SIG-M5 (cell line): ENCODE measurements at regions not wholly inside any gene's neighbourhood (a gene's known extent, or its start where the extent isn't known, plus 50 kb on each side); places are given as distances from the start of the nearest gene placed in this dataset.

Source experiments
- DNase-seq: peaks from one replicate; lab custom pipeline; 2025; lab: John Stamatoyannopoulos, UW

DNA sequence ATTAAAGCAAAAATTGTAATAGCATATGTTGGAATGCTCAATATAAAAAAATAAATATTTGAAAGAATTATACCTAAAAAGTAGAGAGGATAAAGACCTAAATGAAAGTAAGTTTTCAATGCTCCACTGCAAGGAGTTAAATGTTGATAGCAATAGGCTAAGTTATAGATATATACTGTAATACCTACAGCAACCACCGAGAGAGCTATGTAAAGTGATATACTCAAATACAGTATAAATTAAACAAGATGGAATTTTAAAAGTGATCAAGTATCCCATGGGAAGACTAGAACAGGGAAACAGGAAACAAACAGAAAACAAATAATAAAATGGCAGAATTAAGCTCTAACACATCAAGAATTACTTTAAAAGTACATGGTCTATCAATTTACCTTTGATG, 73.9 kb downstream of the CASP3 start:
- DNase-seq: no peak

DNA sequence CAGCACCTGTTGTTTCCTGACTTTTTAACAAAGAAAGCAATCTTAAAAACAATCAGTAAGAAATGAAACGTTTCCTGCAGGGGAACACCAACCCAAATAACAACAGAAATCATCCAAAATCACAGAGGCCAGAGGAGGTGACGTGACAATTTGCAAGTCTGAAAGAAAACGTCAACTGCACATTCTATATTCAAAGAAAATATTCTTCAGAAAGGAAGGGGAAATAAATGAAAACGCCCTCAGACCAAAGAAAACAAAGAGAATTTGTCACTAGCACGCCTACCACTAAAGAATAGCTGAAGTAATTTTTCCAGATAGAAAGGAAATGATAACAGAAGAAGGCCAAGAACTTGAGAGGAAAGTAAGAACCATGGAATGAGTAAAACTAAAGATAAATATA, 74.4 kb downstream of the CASP3 start:
- no peak for DNase-seq

DNA sequence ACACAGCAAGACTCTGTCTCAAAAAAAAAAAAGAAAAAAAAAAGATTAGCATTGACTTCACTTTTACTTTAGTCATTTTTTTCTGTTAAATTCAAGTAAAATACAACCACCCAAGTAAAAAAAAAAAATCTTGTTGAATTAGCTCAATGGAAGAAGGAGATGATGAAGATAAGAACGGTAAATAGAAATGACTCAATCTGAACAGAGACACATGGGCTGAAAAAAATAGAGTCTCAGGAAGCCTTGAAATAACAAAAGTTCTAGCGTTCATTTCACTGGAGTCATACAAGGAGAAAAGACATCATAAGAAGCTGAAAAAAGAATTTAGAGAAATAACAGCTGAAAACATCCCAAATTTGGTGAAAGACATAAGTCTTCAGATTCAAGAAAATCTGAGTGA, 75.5 kb downstream of the CASP3 start:
- no peak for DNase-seq

DNA sequence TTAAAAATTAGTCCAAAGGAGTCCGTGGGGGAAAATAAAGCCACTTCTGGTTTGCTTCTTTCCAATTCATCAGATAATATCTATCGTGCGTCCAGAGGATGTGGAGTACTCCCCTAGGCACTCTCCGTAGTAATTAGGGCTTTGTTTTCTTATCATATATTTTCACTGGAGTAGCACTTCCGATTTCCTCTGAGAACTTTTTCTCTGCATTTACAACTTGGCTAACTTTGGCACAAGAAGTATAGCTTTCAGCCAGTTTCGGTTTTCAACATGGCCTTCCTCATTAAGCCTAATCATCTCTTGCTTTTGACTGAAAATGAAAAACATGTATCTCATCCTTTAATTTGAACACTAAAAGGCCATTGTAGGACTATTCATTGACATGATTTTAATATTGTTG, 80.5 kb downstream of the CASP3 start:
- no peak for DNase-seq

DNA sequence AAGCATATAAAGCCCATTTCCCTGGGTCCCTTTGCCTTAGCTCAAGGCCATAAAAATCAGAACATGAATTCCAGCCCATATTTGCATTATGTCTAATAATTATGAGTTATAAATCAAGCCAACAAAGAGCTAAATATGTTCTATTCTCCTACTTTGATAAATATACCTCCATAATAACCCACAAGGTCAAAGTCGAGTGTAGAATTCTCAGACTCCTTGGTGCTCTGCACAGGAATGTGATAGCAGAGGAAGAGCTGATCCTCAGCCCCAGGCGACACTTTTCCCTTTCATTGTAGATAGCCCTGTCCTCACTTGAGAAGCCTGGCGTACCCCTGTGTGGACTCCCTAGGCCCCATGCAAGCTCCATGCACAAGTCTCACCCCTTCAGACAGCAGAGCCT, 85.6 kb downstream of the CASP3 start:
- no peak for DNase-seq

DNA sequence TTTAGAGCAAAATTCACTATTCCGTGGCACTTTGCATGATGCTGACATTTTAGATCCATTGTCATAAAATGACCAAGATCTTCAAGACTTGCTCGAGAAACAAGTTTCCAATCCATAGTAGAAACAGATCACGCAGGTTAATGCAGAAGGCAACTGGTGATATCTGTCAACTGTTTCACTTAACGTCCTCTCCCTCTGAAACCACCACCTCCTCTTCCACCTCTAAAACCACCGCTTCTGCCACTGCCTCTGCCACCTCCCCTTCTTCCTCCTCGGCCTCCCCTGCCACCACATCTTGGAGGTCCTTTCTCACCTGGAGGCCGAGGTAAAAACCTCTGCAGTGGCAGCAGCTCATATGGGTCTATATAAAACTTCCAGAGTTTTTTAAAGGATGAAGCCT, 84.6 kb upstream of the IRF2 start:
- no peak for DNase-seq

DNA sequence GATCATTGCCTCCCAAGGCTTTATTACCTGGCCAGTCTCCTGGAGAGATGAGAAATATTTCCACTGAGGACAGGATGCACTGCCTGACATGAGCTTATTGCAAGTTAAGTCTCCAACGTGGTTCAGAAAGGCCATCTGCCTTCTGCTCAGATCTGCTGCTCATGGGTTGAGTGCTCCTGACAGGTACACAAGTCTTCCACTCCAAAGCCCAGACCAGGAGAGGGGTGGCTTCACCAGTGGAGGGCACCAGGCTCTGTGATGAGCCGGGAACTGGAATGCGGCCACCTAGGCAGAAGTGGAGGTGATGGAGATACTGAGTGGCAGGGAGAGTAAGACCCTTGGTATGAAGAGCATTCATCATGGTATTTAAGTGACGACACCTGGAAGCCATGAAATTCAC, 79.5 kb upstream of the IRF2 start:
- DNase-seq: no peak

DNA sequence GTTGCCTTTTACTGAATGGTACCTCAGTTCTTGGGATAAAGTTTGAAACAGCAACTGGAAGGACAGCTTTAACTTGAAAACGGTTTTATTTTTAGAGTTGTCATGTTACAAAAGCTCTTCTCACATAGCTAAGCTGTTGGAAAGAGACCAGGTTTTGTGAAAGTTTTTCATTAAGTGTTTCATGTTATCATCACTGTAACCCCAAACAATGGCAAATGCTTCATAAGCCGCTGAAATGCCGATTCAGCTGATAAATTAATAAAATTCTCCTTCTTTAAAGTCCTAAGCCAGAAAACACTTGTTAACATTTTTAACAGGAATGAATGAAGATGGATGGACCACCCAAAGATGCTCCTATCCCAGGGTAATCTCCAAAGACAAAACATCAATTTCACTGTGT, 76.1 kb upstream of the IRF2 start:
- DNase-seq: no peak

DNA sequence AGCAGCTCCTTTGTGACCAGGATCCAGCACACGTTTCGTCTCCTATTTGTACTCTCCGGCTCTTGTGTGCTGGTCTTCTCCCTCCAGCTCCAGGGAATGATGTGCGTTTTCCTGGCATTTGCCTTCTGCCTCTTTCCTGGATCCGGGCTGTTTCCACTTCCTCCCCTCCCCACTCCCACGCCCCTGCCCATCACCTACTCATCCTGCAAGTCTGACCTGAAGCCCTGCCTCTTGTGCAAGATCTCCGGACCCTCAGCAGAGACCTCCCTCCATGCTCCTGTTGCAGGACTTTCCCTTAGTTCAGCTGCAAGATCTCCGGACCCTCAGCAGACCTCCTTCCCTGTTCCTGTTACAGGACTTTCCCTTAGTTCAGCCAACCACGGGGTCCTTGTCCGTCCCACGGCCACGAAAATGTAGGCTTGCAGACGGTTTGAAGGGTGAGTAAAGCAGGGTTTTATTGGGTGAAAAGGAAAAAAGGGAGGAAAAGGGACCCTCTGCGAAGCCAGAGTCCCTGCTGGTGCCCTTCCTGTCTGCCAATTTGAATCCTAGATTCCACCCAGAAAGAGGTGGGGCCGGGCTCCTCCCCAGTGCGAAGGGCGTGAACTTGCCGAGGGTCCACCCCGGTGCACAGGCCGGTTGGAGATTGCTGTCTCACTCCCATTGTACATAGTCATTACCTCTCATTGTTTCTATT, 74.4 kb upstream of the IRF2 start:
- DNase-seq: no peak

DNA sequence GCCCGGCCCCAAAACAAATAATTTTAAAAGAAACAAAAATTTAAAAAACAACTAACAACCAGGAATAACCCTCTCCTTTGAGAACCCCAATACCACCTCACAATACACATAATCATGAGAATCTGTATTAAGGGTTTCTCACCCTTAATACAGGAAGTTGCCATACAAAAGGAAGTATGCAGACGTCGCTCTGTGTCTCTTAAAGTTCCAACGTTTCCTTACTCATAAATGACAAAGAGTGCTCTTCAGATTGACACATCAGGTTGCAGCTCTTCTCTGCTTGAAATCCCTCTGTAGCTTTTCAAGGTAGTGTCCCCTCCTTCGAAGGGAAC, 73.9 kb upstream of the IRF2 start:
- DNase-seq: no peak

DNA sequence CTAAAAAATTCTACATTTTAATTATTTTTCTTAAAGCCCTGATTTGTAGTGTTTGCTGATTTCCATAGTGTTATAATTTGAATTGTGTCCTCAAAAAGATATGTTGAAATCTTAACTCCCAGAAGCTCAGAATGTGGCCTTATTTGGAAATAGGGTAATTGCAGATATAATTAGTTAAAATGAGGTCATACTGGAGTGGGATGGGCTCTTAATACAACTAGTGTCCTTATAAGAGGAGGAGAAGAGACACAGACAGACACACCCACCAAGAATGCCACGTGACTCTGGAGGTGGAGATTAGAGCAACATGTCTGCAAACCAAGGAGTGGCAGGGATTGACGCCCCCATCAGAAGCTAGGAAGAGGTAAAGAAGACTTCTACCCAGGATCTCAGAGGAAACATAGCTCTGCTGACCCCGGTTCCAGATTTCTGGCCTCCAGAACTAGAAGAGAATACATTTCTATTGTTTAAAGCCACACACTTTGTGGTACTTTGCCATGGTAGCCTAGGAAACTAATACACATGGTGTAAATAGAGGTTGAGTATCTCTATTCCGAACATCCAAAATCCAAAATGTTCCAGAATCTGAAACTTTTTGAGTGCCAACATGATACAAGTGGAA, 70.5 kb upstream of the IRF2 start:
- peak; percentile 19 for DNase-seq

DNA sequence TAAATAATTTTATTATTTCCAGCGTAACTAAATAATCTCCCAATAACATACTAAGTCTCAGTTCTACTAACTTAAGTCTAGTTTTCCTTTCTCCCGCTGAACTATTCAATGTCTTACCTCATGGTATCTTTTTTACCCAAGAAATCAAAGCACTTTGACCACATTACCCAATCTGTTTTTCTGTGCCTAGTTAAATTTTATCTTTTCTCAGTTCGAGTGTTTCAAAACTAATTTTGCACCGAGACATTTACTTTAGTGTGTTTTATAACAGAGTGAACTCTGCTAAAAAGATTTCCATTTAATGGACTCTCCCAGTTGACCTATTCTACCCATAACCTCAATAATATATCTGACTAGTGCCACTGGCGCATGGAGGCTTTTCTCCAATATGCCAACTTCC, 67.6 kb upstream of the IRF2 start:
- no peak for DNase-seq

DNA sequence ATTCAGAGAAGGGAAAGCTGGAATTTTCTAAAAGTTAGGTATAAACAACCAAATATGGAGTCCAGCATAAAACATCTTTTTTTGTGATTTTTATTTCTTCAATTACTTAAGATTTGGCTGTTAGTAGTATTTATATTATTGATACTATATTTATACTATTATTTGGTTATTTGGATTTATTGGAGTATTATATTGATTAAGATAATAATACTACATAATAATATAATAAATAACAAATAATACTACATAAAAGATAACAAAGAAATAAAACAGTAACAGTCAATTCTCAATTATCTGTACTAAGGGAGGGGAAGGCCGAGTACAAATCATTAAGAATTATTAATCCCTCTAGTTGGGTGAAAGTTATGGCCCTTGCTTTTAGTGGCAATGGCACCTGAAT, 66.0 kb upstream of the IRF2 start:
- DNase-seq: no peak

DNA sequence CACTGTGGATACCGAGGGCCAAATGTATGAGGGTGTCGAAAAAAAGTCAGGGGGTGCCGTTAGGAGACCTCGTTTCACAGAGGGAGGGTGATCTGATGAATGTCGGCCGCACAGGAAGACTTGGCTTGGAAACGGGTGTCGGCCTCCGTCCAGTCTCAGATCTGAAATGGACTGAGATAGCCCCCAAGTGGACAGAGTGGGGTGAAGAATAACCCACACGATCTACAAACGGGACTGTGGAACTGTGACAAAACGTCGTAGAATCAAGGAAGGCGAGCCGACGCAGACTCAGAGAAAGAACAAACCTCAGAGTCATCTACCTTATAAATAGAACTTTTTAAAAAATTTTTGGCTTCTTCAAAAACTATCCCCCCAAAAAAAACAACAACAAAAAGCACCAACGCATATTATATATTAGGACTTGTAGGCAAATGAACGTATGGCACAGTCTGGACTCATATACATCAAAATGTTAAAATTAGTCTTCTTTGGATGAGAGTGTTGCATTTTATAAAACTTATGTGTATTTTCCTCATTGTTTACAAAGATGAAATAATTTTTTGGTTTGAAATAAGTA, 63.8 kb upstream of the IRF2 start:
- DNase-seq: peak; percentile 3

DNA sequence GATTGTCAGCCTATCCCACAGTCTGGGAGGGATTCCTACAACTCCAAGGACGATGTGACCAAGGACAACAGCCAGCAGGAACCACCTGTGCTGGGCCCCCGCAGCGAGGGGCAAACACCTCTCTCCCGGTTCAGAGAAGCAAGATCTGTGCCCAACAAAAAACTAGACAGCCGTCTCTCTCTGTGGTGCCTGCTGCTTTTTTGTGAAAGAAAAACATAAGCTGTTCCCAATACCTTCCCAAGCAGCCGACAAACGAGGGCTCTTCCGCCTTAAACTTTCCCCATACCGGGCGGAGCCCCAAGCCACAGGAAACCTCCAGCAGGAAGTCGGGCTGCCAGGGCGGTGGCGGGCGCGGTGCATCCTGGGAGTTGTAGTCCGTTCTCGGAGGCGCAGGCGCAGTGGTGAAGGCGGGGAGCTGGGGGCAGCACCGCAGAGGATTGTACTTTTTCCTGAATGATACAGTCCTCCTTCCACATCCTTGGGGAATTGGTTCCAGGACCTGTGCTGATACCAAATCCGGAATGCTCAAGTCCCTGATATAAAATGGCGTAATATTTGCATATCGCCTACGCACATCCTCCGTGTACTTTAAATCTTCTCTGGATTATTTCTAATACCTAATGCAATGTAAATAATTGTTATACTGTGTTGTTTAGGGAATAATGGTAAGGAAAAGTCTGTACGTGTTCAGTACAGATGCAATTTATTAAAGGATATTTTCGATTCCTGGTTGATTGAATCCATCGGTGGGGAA, 63.1 kb upstream of the IRF2 start:
- DNase-seq: peak; percentile 49

DNA sequence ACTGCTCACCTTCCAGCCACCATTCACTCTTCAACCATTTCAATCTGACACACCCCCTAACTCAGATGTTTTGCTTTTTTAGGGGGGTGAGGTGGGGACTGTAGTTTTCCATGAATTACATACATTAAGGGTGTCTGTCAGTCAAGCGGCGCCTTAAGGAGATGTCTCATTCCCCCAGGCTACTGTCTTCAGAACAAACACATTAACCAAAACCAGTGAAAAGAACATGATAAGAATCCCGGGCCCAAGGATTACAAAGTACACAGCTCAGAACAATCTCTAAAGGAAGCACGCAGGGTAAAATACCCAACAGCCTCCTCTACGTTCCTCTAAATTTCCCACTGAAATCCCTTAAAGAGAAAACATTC, 62.5 kb upstream of the IRF2 start:
- DNase-seq: no peak

DNA sequence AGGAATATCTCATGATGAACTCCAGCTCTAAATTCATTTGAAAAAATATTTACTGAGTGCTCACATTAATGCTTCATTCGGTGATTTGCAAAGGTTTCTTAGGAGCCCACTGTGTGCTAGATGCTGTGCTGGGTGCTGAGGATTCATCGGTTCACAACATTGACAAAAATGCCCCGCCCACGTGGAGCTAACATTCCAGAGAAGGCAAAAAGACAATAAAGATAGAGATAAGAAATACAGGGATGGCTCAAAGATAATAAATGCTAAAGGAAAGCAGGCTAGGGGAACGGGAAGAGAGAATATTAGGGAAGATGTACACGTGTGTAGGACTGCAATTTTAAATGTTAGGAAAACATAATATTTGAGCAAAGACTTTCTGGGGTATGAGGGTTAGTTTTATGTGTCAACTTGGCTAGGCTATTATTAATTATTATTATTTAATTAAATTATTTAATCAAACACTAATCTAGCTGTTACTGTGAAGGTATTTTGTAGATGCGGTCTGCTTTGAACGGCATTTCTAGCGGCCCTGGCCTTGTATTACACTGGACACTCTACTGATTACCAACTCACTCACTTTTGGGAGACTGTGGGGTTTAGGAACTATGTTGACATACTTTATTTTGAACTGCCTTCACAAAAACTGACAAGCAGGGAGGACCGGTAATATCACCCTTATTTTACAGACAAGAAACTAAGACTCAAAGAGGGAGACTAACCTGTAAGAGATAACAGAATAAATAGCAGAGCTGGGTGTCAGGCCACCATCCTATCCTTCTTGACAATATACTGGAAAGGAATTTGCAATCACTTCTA, 61.9 kb upstream of the IRF2 start:
- DNase-seq: no peak

DNA sequence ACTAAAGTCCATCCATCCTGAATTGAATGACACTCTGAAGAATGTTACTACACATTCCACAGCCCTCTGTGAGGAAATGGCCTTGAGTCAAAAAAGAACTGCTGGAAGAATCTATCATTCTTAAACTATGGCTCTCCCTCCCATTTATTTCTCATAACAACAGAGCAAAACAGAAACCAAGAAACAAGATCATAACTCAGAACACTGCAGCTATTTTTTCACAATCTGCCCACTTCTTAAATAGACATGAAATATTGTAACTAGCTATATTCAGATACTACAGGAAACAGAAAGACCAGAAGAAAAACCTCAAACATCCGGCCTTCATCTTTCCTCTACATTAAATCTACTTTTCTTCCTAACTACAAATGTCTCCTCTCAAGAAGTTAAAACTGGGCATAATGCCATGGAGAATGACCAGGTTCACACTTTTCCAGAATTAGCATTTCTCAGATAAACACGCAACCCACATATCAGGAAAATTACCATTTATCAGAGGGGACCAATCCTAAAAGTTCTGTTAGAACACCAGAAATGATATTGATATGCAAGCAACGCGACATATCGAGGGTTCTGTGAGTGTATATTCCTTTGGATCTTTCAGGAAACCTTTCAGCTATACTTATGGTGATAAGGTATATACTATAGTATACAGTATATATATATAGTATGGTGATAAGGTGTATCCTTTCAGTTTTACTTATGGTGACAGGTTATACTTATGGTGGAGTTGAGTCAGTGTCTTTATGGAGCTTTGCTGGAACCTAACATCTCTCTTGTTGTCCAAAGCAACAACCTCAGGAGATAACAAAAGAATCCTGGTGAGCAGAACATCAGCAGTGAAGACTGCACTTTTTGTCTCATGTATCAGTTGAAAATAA, 60.4 kb upstream of the IRF2 start:
- DNase-seq: peak; percentile 50

DNA sequence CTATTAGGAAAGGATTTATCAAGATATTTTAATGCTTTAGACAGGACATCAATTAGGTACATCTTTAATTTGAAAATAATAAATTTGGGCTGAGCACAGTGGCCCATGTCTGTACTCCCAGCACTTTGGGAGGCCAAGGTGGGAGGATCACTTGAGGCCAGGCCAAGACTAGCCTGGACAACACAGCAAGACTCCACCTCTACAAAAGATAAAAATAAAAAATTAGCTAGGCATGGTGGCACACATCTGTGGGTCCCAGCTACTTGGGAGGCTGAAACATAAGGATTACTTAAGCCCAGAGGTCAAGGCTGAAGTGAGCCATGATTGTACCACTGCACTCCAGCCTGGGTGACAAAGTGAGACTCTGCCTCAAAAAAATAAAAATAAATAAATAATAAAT, 59.6 kb upstream of the IRF2 start:
- DNase-seq: no peak

DNA sequence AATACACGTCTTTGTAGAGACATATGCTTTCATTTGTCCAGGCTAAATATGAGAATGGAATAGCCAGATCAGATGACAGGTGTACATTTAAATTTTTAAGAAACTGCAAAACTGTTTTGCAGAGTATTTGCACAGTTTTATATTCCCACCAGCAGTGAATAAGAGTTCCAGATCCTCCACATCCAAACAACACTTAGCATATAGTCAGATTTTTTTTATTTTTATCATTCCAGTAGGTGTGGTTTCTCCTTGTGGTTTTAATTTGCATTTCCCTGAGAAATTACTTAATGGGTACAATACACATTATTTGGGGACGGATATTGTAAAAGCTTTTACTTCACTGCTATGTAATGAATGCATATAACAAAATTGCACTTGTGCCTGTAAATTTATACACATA, 56.7 kb upstream of the IRF2 start:
- no peak for DNase-seq

DNA sequence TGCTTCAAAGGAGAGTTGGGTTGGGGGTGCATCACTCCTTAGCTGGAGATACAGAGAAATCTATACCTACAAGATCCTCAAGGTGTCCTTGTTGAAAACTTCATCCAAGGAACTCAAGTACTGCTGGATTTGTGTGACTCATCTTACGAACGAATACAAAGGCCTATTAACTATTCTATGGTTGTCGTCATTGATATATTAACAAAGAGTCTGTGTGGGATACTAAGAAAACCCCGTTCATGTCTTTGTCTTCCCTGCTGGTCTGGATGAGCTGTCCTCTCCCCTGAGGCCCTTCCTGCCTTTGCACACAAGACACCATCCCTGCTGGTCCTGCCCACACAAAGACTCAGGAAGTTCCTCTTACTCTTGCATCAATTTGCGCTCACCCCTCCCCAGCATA, 54.9 kb upstream of the IRF2 start:
- no peak for DNase-seq

DNA sequence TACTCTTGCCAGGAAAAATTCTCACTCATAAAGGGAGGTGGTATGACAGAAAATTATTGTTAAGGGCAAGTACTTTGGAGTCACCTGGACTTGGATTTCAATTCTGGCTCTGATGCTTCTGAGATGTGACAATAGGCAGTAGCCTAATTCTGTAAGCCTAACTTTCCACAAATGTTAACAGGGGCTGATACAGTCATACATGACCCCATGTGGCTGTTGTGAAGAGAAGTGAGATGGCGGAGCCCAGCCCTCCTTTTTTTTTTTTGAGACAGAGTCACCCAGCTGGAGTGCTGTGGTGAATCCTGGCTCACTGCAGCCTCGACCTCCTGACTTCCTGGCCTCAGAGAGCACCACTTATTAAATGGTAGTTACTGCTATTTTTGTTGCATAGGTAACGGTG, 54.4 kb upstream of the IRF2 start:
- DNase-seq: no peak
